ENCODE measurements at regions not wholly inside any gene's neighbourhood (a gene's known extent, or its start where the extent isn't known, plus 50 kb on each side); places are given as distances from the start of the nearest gene placed in this dataset.
"Not testable (repeated sequence)": the region's sequence is repeated elsewhere in the genome, so short reads cannot be mapped to it uniquely, and the experiment has no call there.

DNA sequence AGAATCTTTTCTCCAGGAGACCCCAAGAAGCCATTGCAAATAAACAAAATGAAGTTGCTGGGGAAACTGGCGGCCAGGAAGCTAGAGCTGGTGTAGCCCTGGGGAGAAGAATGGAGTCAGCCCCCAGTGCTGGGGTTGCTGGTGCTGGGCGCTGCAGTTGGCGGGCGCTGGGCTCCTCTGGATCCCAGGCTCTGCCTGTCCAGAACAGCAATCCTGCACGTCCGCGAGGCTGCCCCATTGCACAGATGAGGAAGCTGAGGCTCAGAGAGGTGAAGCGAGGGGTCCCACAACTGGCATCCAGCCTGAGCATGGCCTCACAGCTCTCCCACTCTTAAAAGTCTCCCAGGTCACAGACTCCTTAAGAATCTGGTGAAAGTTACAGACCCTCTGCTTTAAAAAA lies 161.1 kb downstream of the OR4M2 start:
- Mint-ChIP-seq H3K4me1 (ENCODE audit: low read depth) (peaks cover 11% of the 10 kb centered on the region), H3K9me3 (no peaks in the 10 kb centered on the region), H3K27ac (no peak overlapping the region), H3K27me3 (peaks cover 15% of the 10 kb centered on the region), H3K36me3 (ENCODE audit: low read depth) (no peaks in the 10 kb centered on the region), H3K4me3 (no peak overlapping the region)
- intact Hi-C loops (cut with micrococcal nuclease) = loop anchor here (1.0 kb wide), 1 partner anchor 11 kb away; no protein-coding TSS in a partner anchor

DNA sequence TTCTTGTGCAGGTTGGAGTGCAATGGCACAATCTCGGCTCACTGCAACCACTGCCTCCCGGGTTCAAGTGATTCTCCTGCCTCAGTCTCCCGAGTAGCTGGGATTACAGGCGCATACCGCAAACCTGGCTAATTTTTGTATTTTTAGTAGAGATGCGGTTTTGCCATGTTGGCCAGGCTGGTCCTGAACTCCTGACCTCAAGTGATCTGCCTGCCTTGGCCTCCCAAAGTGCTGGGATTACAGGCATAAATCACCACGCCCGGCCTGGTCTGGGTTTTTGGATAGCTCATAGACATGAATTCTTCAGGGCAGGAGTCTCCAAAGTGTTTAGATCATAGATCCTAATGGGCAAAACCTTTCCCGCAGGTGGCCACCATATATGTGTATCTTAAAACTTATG lies 162.0 kb downstream of the OR4M2 start:
- H3K27ac Mint-ChIP-seq; H3K4me3 Mint-ChIP-seq; intact Hi-C loops (cut with micrococcal nuclease); H3K9me3 Mint-ChIP-seq; H3K36me3 Mint-ChIP-seq (ENCODE audit: low read depth): not testable (repeated sequence)
- peaks cover 11% of the 10 kb centered on the region for H3K4me1 Mint-ChIP-seq (ENCODE audit: low read depth)
- peaks cover 14% of the 10 kb centered on the region for H3K27me3 Mint-ChIP-seq

DNA sequence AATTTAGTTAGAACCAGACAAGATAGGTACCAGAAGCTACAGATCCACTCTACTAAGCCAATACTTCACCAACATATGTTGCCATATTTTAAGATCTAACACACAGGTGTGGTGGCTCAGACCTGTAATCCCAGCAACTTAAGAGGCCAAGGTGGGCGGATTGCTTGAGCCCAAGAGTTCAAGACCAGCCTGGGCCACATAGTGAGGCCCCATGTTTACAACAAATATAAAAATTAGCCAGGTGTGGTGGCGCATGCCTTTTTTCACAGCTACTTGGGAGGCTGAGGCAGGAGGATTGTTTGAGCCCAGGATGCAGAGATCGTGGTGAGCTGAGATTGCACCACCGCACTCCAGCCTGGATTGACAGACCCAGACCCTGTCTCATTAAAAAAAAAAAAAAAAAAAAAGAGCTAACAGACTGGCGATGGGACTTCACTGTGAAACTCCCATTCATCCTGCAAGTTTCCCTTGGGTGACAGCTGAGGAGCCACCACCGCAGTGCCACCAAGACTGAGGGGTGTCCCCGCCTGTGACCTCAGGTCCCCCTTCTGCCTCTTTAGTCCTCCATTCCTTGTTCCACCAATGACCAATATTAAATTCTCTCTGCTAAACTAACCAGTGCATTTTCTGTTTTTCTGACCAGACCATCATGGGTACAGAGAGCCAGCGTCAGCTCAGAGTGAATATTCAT lies 163.3 kb downstream of the OR4M2 start:
- no peaks in the 10 kb centered on the region for H3K36me3 Mint-ChIP-seq (ENCODE audit: low read depth)
- peaks cover 11% of the 10 kb centered on the region for H3K4me1 Mint-ChIP-seq (ENCODE audit: low read depth)
- intact Hi-C loops (cut with micrococcal nuclease) = no loop called here
- H3K9me3 Mint-ChIP-seq = no peaks in the 10 kb centered on the region
- no peak overlapping the region for H3K4me3 Mint-ChIP-seq
- H3K27ac Mint-ChIP-seq = no peak overlapping the region
- H3K27me3 Mint-ChIP-seq = peaks cover 15% of the 10 kb centered on the region

DNA sequence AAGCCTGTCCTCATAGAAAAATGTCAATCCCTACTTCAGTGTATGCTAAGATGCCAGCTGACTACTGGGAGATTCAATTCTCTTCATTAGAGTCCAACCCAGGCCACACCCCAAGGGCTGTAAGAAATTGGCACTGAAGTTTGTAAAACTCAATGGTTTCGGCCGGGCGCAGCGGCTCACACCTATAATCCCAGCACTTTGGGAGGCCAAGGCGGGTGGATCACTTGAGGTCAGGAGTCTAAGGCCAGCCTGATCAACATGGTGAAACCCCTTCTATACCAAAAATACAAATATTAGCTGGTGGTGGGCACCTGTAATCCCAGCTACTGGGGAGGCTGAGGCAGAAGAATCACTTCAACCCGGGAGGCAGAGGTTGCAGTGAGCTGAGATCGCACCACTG lies 169.2 kb downstream of the OR4M2 start:
- H3K9me3 Mint-ChIP-seq; H3K36me3 Mint-ChIP-seq (ENCODE audit: low read depth); intact Hi-C loops (cut with micrococcal nuclease); H3K27ac Mint-ChIP-seq; H3K4me3 Mint-ChIP-seq: not testable (repeated sequence)
- Mint-ChIP-seq H3K4me1 (ENCODE audit: low read depth) (peaks cover 18% of the 10 kb centered on the region), H3K27me3 (peaks cover 30% of the 10 kb centered on the region)

DNA sequence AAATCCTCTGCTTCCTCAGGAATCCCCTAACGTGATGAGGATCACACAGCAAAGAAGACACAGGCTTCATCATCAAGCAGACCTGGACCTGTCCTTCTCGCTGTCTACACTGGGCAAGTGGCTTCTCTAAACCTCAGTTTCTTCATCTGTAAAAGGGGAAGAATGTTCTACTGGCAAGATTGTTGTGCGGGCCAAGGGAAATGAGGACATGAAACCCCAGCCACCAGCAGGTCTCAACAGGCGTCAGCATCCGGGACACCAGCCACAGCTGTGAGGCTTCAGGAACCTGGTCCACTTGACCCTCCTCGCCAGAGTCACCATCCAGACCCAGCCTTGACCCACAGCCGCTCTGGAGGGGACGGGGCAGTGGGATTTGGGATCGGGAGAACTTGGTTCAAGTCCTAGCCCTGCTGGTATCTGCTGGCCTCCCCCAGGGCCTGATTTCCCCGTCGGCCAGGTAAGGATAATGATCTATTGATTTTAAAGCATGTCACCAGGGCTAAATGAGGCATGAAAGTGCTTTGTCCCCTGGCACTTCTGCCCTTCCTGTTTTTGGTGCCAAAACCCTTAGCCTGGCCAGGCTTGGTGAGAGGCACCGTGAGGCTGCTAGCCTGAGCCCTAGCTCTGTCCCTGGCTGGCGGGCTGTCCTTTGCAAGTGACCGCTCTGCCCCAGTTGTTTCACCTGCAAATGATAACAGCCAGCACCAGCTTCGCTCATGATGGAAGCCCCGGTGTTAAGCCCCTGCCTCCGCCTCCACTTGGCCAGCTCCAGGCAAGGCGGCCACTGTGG lies 170.4 kb downstream of the OR4M2 start:
- peaks cover 25% of the 10 kb centered on the region for H3K4me1 Mint-ChIP-seq (ENCODE audit: low read depth)
- H3K36me3 Mint-ChIP-seq (ENCODE audit: low read depth); H3K4me3 Mint-ChIP-seq; H3K9me3 Mint-ChIP-seq; H3K27ac Mint-ChIP-seq; intact Hi-C loops (cut with micrococcal nuclease): not testable (repeated sequence)
- peaks cover 37% of the 10 kb centered on the region for H3K27me3 Mint-ChIP-seq

DNA sequence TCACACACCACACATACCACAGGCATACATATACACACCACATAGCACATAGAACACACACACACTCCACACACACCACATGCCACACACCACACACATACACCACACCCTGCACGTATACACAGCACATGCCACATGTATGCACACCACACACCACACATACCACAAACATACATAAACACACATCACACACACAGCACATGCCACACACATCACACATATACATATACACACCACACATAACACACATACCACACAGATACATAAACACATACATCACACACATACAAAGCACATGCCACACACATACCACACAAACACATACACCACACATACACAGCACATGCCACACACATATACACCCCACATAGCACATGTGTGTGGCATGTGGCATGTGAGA lies 171.1 kb downstream of the OR4M2 start:
- Mint-ChIP-seq H3K9me3 (no peaks in the 10 kb centered on the region), H3K27ac (no peak overlapping the region), H3K27me3 (peaks cover 43% of the 10 kb centered on the region), H3K36me3 (ENCODE audit: low read depth) (no peaks in the 10 kb centered on the region), H3K4me1 (ENCODE audit: low read depth) (peaks cover 19% of the 10 kb centered on the region), H3K4me3 (no peak overlapping the region)
- intact Hi-C loops (cut with micrococcal nuclease) = no loop called here

DNA sequence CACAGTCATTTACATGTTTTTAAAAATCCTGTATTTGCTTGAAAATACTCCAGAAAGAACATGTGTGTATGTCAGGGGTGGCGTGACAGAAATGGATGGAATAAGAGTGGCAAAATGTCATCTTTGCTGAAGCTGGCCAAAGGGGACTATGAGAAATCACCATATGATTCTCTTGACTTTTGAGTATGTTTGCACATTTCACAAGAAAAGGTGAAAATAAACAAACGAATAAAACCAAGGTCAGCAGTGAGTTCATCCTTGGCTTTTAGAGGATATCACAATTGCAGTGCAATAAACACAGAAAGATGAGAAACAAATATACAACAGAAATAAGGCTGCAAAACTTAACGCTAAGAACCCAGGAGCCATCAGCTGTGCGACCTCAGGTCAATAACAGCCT lies 171.7 kb downstream of the OR4M2 start:
- intact Hi-C loops (cut with micrococcal nuclease); H3K9me3 Mint-ChIP-seq; H3K4me3 Mint-ChIP-seq; H3K36me3 Mint-ChIP-seq (ENCODE audit: low read depth); H3K27ac Mint-ChIP-seq: not testable (repeated sequence)
- H3K4me1 Mint-ChIP-seq (ENCODE audit: low read depth) = peaks cover 19% of the 10 kb centered on the region
- peaks cover 49% of the 10 kb centered on the region for H3K27me3 Mint-ChIP-seq

DNA sequence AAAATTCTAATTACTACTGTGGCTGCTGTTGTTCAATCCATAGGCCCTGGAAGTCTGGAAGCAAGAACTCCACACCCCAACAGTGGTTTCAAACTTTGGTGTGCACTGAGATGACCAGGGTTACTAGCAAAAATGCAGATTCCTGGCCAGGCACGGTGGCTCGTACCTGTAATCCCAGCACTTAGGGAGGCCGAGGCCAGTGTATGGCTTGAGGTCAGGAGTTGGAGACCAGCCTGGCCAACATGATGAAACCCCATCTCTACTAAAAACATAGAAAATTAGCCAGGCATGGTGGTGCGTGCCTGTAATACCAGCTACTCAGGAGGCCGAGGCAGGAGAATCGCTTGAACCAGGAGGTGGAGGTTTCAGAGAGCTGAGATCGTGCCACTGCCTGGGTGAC lies 172.2 kb downstream of the OR4M2 start:
- Mint-ChIP-seq H3K27me3 (peaks cover 52% of the 10 kb centered on the region), H3K4me1 (ENCODE audit: low read depth) (peaks cover 19% of the 10 kb centered on the region)
- H3K27ac Mint-ChIP-seq; intact Hi-C loops (cut with micrococcal nuclease); H3K9me3 Mint-ChIP-seq; H3K4me3 Mint-ChIP-seq; H3K36me3 Mint-ChIP-seq (ENCODE audit: low read depth): not testable (repeated sequence)

DNA sequence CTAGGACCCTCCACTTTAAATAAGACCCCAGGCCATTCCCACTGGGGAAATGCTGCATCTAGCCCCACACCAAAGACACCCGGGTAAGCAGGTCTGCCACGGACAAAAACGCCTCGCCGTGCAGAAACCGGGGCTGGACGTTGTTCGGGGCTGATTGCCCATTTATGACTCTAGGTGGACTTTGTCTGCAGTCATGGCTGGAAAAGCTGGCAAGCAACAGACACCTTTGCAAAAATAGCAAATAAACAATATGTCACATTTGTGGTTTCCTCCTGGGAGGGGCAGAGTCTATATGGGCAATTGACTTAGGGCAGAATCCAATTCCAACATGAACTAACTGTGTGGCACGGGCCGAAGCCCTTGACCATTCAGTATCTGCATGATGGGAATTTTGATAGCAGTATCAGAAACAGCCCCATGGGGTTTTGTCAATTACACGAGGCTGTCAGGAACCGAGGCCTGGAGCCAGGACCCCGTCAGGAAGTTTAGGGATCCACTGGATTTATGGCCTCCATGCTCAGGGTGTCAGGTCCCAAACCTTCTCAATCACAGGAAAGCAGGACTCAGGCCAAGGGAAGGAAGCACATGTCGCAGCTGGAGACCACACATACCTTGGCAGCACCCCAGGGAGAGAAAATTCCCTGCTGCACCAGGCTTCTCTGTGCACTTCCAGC lies 172.8 kb downstream of the OR4M2 start:
- H3K27me3 Mint-ChIP-seq = peaks cover 52% of the 10 kb centered on the region
- H3K9me3 Mint-ChIP-seq; H3K4me3 Mint-ChIP-seq; H3K36me3 Mint-ChIP-seq (ENCODE audit: low read depth); intact Hi-C loops (cut with micrococcal nuclease); H3K27ac Mint-ChIP-seq: not testable (repeated sequence)
- peaks cover 19% of the 10 kb centered on the region for H3K4me1 Mint-ChIP-seq (ENCODE audit: low read depth)

DNA sequence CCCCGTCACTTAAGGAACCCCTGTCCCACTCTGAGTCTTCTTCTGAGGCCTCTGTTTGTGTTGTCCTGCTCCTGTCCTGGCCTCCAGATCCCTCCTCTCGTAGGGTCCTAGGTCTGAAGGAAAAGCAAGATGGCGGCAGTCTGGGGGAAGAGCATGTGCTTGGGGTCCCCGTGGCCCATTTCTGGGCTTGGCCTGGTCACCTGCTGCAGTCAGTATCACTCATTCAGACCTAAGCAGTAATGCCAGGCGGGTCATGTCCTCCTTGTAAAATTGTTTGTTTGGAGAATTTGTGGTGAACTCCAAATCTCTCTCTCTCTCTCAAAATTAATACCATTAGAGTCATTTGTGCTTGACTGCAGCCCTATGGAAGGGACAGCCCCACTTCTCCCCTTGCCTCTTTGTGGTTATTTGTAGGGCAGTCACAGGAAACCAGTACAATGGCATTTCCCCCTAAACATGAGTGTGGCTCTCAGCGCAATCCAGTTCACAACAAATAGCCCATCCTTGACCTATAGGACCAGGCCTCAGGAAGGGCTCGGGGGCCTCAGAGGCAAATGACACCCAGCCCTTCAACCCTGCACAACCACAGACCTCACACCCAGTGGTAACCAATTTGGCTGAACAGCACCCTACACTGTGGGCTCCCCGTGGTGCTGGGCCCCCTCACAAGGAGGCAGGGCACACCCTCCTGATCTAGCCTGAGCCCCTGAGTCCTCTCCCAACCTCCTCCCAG lies 173.5 kb downstream of the OR4M2 start:
- no peak overlapping the region for H3K4me3 Mint-ChIP-seq
- H3K27me3 Mint-ChIP-seq = peaks cover 52% of the 10 kb centered on the region
- H3K4me1 Mint-ChIP-seq (ENCODE audit: low read depth) = peaks cover 19% of the 10 kb centered on the region
- intact Hi-C loops (cut with micrococcal nuclease) = no loop called here
- H3K9me3 Mint-ChIP-seq = peaks cover 6% of the 10 kb centered on the region
- H3K27ac Mint-ChIP-seq = no peak overlapping the region
- no peaks in the 10 kb centered on the region for H3K36me3 Mint-ChIP-seq (ENCODE audit: low read depth)

DNA sequence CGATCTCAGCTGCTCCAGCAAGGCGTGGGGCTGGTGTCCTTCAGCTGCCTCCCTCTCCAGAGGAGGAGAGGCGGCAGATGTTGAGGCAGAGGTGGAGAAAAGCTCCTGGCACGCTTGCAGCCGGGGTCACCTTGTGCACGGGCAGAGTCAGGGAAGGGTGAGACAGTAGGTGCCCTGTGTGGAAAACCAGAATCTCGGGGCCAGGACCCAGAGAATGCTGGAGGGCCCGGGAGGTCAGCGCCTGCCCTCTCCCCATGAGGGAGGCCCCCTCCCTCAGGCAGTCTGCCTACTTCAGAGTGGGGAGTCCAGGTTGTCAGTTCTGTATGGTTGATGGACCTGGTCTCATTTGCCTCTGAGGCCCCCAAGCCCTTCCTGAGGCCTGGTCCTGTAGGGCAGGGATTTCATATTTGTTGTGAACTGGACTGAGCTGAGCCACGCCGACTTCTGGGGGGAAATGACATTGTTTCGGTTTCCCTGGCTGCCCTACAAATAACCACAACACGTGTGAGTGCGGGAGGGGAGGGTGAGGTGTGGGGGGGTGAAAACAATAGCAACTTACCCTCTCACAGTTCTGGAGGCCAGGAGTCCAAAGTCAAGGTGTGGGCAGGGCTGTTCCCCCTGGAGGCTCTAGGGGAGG lies 174.2 kb downstream of the OR4M2 start:
- H3K27ac Mint-ChIP-seq; intact Hi-C loops (cut with micrococcal nuclease); H3K9me3 Mint-ChIP-seq; H3K36me3 Mint-ChIP-seq (ENCODE audit: low read depth); H3K4me3 Mint-ChIP-seq: not testable (repeated sequence)
- Mint-ChIP-seq H3K4me1 (ENCODE audit: low read depth) (peaks cover 19% of the 10 kb centered on the region), H3K27me3 (peaks cover 59% of the 10 kb centered on the region)

DNA sequence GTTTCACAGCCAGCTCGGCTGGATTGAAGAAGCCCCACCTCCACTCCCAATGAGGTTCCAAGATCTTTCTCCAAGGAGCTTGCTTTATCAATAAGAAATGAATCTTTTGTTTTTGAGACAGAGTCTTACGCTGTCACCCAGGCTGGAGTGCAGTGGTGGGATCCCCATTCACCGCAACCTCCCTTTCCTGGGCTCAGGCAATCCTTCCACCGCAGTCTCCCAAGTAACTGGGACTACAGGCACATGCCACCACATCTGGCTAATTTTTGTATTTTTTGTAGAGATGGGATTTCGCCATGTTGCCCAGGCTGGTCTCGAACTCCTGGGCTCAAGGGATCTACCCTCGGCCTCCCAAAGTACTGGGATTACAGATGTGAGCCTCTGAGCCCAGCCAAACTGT lies 175.3 kb downstream of the OR4M2 start:
- intact Hi-C loops (cut with micrococcal nuclease); H3K4me3 Mint-ChIP-seq; H3K9me3 Mint-ChIP-seq; H3K27ac Mint-ChIP-seq; H3K36me3 Mint-ChIP-seq (ENCODE audit: low read depth): not testable (repeated sequence)
- peaks cover 67% of the 10 kb centered on the region for H3K27me3 Mint-ChIP-seq
- H3K4me1 Mint-ChIP-seq (ENCODE audit: low read depth) = peaks cover 19% of the 10 kb centered on the region

DNA sequence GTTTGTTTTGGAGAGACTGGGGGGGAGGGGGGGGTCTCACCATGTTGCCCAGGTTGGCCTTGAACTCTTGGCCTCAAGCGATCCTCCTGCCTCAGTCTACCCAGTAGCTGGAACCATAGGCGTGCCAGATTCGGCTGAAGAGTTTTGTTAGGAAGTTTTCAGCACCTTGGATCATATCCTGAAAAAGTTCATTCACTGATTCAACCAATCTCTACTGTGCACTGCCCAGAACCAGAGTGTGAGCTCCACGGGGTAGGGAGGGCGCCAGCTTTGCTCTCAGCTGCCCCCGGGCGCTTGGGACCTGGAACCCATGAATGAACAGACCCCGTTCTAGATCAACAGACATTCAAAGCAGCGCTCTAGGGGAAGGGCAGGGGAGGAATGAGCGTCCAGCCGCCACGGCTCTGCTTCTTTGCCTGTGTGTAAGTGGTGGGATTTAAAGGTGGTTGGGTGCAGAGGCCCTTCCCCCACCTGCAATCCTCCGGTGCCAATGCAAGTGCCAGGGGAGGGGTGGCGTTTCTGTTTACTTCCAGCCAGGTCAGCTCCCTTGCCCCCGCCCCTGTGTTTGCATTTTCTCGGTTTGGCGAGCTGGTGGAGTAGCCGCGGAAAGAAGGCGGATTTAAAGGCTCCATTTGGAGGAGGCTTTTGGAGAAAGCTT lies 176.2 kb downstream of the OR4M2 start:
- H3K36me3 Mint-ChIP-seq (ENCODE audit: low read depth); intact Hi-C loops (cut with micrococcal nuclease); H3K27ac Mint-ChIP-seq; H3K9me3 Mint-ChIP-seq; H3K4me3 Mint-ChIP-seq: not testable (repeated sequence)
- H3K27me3 Mint-ChIP-seq = peaks cover 62% of the 10 kb centered on the region
- H3K4me1 Mint-ChIP-seq (ENCODE audit: low read depth) = peaks cover 19% of the 10 kb centered on the region
